HEK293 (cell line): ENCODE measurements at regions not wholly inside any gene's neighbourhood (a gene's known extent, or its start where the extent isn't known, plus 50 kb on each side); places are given as distances from the start of the nearest gene placed in this dataset.

ENCODE experiments used
- ZNF76 ChIP-seq: fragments of 450-650 bp; formaldehyde crosslinking; IDR thresholded peaks from 2 replicates; pipeline ENCODE4; 2016; ENCODE audit warnings: low read depth, missing biosample characterization, missing genetic modification characterization, borderline replicate concordance
- TF ChIP-seq, protein P1 (sequence below): sonication (generic); formaldehyde crosslinking; IDR thresholded peaks from 2 replicates; pipeline ENCODE4 v1.8.1; 2022; ENCODE audit warnings: mild to moderate bottlenecking, moderate library complexity, missing genetic modification reagents

DNA sequence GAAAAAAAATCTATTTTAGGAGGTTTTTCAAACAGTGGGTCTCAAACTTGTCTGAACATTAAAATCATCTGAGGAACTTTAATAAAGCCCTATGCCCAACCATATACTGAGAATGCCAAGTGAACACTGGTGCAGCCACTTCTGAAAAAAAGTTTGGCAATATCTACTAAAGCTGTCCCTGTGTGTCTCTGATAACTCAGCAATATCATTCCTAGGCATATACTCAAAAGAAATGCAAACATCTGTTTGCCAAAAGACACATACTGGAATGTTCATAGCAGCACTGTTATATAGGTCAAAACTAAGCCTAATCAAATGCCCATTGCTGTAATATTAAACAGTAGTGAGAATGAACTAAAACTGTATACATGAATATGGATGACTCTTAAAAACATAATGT is 74.2 kb upstream of the RGS4 start:
- TF ChIP-seq, protein P1, sequence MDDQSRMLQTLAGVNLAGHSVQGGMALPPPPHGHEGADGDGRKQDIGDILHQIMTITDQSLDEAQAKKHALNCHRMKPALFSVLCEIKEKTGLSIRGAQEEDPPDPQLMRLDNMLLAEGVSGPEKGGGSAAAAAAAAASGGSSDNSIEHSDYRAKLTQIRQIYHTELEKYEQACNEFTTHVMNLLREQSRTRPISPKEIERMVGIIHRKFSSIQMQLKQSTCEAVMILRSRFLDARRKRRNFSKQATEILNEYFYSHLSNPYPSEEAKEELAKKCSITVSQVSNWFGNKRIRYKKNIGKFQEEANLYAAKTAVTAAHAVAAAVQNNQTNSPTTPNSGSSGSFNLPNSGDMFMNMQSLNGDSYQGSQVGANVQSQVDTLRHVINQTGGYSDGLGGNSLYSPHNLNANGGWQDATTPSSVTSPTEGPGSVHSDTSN, result no peak
- no peak for TF ChIP-seq ZNF76
